ENCODE measurements at regions not wholly inside any gene's neighbourhood (a gene's known extent, or its start where the extent isn't known, plus 50 kb on each side); places are given as distances from the start of the nearest gene placed in this dataset.

DNA sequence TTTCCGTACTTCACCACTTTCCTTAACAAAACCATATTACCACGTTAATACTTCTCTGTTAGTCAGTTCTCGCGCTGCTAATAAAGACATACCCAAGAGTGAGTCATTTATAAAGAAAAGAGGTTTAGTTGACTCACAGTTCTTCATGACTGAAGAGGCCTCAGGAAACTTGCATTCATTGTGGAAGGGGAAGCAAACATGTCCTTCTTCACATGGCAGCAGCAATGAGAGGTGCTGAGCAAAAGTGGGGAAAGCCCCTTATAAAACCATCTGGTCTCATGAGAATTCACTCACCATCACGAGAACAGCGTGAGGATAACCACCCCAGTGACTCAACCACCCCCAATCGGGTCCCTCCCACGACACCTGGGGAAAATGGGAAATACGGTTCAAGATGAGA, 289.8 kb upstream of the CLNK start:
- DNase-seq (ENCODE audit: low spot score) = no peak
- TF ChIP-seq NR2F2 (IDR thresholded peaks at IDR 0.05) = no peak
- no peak for TF ChIP-seq RXRA (IDR thresholded peaks at IDR 0.05)
- TF ChIP-seq EGR1 (IDR thresholded peaks at IDR 0.05; ENCODE audit: low read depth in 2 of 2) = no peak
- TF ChIP-seq JUND (IDR thresholded peaks at IDR 0.05) = no peak
- no peak for TF ChIP-seq SP1 (IDR thresholded peaks at IDR 0.05)
- no peak for TF ChIP-seq FOXA1 (IDR thresholded peaks at IDR 0.05)
- TF ChIP-seq, protein P1, sequence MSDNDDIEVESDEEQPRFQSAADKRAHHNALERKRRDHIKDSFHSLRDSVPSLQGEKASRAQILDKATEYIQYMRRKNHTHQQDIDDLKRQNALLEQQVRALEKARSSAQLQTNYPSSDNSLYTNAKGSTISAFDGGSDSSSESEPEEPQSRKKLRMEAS (IDR thresholded peaks at IDR 0.05) = no peak
- TF ChIP-seq RAD21 (IDR thresholded peaks at IDR 0.05) = no peak
- no peaks in the 10 kb centered on the region for H3K4me1 ChIP-seq (ENCODE audit: control insufficient read depth in 4 of 4, insufficient read depth in 4 of 4, low read length in 3 of 4)
- H3K36me3 ChIP-seq (ENCODE audit: control insufficient read depth in 4 of 4, insufficient read depth in 3 of 4, low read depth in 1 of 4, low read length in 3 of 4) = no peaks in the 10 kb centered on the region
- no peaks in the 10 kb centered on the region for H3K27me3 ChIP-seq (ENCODE audit: control insufficient read depth in 4 of 4, insufficient read depth in 4 of 4, low read length in 3 of 4)
- H3K27ac ChIP-seq (ENCODE audit: low read depth in 1 of 2, low read length in 2 of 2) = no peak overlapping the region
- no peak overlapping the region for H3K9ac ChIP-seq (ENCODE audit: low read depth in 1 of 2, low read length in 2 of 2)
- H3K9me3 ChIP-seq (ENCODE audit: control insufficient read depth in 4 of 4, low read length in 3 of 4) = peaks cover 0 to 3% (median 0%) of the 10 kb centered on the region in 4 donors
- 83% methylated on average over 9 of the region's 9 CpGs for WGBS
- no peak overlapping the region for H3K4me3 ChIP-seq (ENCODE audit: low read depth in 1 of 3, low read length in 3 of 3)

DNA sequence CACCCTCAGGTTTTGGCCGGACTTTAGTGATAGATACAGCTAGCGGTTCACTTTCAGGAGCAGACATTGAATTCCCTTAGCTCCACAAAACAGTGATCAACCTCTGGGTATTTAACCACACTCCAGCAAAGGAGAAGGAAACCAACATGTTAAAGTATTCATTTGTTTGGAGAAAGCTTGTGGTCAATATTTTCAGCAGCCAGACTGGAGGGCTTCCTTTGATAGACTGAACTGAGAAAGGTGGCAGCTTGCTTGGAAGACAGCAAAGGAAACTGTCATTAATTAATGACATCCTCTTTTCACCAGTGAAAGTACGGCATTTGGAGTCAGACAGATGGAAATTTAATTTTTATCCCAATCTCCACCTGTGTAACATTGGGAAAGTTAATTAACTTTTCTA, 289.1 kb upstream of the CLNK start:
- Histone ChIP-seq H3K4me3 (ENCODE audit: low read depth in 1 of 3, low read length in 3 of 3) (no peak overlapping the region), H3K4me1 (ENCODE audit: control insufficient read depth in 4 of 4, insufficient read depth in 4 of 4, low read length in 3 of 4) (no peaks in the 10 kb centered on the region), H3K27ac (ENCODE audit: low read depth in 1 of 2, low read length in 2 of 2) (no peak overlapping the region), H3K9ac (ENCODE audit: low read depth in 1 of 2, low read length in 2 of 2) (no peak overlapping the region), H3K36me3 (ENCODE audit: control insufficient read depth in 4 of 4, insufficient read depth in 3 of 4, low read depth in 1 of 4, low read length in 3 of 4) (no peaks in the 10 kb centered on the region), H3K9me3 (ENCODE audit: control insufficient read depth in 4 of 4, low read length in 3 of 4) (peaks cover 0 to 3% (median 0%) of the 10 kb centered on the region in 4 donors), H3K27me3 (ENCODE audit: control insufficient read depth in 4 of 4, insufficient read depth in 4 of 4, low read length in 3 of 4) (no peaks in the 10 kb centered on the region)
- 62% methylated on average over 3 of the region's 3 CpGs for WGBS
- TF ChIP-seq GABPA (IDR thresholded peaks at IDR 0.05 in 1 of 2, conservative IDR thresholded peaks at IDR 0.05 in 1 of 2) (no peak), HNF4G (IDR thresholded peaks at IDR 0.05) (no peak), EGR1 (IDR thresholded peaks at IDR 0.05; ENCODE audit: low read depth in 2 of 2) (no peak), FOXA2 (IDR thresholded peaks at IDR 0.05) (no peak), RAD21 (IDR thresholded peaks at IDR 0.05) (no peak), RXRA (IDR thresholded peaks at IDR 0.05) (no peak), TAF1 (conservative IDR thresholded peaks at IDR 0.05) (no peak), NR2F2 (IDR thresholded peaks at IDR 0.05) (no peak), YY1 (IDR thresholded peaks at IDR 0.05) (no peak)
- TF ChIP-seq, protein P2, sequence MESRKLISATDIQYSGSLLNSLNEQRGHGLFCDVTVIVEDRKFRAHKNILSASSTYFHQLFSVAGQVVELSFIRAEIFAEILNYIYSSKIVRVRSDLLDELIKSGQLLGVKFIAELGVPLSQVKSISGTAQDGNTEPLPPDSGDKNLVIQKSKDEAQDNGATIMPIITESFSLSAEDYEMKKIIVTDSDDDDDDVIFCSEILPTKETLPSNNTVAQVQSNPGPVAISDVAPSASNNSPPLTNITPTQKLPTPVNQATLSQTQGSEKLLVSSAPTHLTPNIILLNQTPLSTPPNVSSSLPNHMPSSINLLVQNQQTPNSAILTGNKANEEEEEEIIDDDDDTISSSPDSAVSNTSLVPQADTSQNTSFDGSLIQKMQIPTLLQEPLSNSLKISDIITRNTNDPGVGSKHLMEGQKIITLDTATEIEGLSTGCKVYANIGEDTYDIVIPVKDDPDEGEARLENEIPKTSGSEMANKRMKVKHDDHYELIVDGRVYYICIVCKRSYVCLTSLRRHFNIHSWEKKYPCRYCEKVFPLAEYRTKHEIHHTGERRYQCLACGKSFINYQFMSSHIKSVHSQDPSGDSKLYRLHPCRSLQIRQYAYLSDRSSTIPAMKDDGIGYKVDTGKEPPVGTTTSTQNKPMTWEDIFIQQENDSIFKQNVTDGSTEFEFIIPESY (IDR thresholded peaks at IDR 0.05) = no peak
- TF ChIP-seq, protein P3, sequence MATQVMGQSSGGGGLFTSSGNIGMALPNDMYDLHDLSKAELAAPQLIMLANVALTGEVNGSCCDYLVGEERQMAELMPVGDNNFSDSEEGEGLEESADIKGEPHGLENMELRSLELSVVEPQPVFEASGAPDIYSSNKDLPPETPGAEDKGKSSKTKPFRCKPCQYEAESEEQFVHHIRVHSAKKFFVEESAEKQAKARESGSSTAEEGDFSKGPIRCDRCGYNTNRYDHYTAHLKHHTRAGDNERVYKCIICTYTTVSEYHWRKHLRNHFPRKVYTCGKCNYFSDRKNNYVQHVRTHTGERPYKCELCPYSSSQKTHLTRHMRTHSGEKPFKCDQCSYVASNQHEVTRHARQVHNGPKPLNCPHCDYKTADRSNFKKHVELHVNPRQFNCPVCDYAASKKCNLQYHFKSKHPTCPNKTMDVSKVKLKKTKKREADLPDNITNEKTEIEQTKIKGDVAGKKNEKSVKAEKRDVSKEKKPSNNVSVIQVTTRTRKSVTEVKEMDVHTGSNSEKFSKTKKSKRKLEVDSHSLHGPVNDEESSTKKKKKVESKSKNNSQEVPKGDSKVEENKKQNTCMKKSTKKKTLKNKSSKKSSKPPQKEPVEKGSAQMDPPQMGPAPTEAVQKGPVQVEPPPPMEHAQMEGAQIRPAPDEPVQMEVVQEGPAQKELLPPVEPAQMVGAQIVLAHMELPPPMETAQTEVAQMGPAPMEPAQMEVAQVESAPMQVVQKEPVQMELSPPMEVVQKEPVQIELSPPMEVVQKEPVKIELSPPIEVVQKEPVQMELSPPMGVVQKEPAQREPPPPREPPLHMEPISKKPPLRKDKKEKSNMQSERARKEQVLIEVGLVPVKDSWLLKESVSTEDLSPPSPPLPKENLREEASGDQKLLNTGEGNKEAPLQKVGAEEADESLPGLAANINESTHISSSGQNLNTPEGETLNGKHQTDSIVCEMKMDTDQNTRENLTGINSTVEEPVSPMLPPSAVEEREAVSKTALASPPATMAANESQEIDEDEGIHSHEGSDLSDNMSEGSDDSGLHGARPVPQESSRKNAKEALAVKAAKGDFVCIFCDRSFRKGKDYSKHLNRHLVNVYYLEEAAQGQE (IDR thresholded peaks at IDR 0.05) = no peak
- TF ChIP-seq, protein P1 (IDR thresholded peaks at IDR 0.05) = no peak
- TF ChIP-seq, protein P4, sequence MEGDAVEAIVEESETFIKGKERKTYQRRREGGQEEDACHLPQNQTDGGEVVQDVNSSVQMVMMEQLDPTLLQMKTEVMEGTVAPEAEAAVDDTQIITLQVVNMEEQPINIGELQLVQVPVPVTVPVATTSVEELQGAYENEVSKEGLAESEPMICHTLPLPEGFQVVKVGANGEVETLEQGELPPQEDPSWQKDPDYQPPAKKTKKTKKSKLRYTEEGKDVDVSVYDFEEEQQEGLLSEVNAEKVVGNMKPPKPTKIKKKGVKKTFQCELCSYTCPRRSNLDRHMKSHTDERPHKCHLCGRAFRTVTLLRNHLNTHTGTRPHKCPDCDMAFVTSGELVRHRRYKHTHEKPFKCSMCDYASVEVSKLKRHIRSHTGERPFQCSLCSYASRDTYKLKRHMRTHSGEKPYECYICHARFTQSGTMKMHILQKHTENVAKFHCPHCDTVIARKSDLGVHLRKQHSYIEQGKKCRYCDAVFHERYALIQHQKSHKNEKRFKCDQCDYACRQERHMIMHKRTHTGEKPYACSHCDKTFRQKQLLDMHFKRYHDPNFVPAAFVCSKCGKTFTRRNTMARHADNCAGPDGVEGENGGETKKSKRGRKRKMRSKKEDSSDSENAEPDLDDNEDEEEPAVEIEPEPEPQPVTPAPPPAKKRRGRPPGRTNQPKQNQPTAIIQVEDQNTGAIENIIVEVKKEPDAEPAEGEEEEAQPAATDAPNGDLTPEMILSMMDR (IDR thresholded peaks at IDR 0.05; ENCODE audit: low read depth, low read length, missing input control) = no peak
- no peak for DNase-seq (ENCODE audit: low spot score)

Data from liver (tissue), 8 donors.